Ascending aorta (tissue), 2 donors: ENCODE measurements at regions not wholly inside any gene's neighbourhood (a gene's known extent, or its start where the extent isn't known, plus 50 kb on each side); places are given as distances from the start of the nearest gene placed in this dataset.

ENCODE experiments used
- DNase-seq, 2 donors: peaks; one replicate each; pipeline ENCODE4 v3.0.0-alpha.2; 2019; ENCODE audit warnings: low spot score in 2 of 2
- H3K27ac ChIP-seq, 2 donors: fragments of 200-600 bp; sonication (generic); one replicate each; pipeline ENCODE4 v1.5.1; 2016 to 2017; ENCODE audit warnings: mild to moderate bottlenecking in 1 of 2
- H3K27me3 ChIP-seq: fragments of 200-600 bp; sonication (generic); one replicate; pipeline ENCODE4 v1.5.1; 2017
- H3K36me3 ChIP-seq, 2 donors: fragments of 200-600 bp; sonication (generic); one replicate each; pipeline ENCODE4 v1.5.1; 2016
- H3K4me1 ChIP-seq, 2 donors: fragments of 200-600 bp; sonication (generic); one replicate each; pipeline ENCODE4 v1.5.1; 2016 to 2017; ENCODE audit warnings: mild to moderate bottlenecking in 1 of 2
- H3K4me3 ChIP-seq, 2 donors: fragments of 200-600 bp; sonication (generic); one replicate each; pipeline ENCODE4 v1.5.1; 2016 to 2017; ENCODE audit warnings: mild to moderate bottlenecking in 1 of 2
- H3K9me3 ChIP-seq, 2 donors: fragments of 200-600 bp; sonication (generic); one replicate each; pipeline ENCODE4 v1.5.1; 2016
- intact Hi-C: fragments of 100-400 bp; cut with DNase I; formaldehyde crosslinking; loops from one replicate; pipeline ENCODE4 v1.15.1; 2023
- TF ChIP-seq, protein P1 (sequence below), 3 experiments: fragments of 200-600 bp in 2 of 3; fragments of 450-650 bp in 1 of 3; sonication (generic) in 2 of 3; IDR thresholded peaks; one replicate each; pipeline ENCODE4 v1.5.1; 2016 to 2019; ENCODE audit warnings: antibody characterized with exemption in 3 of 3, mild to moderate bottlenecking in 1 of 3, moderate library complexity in 1 of 3

DNA sequence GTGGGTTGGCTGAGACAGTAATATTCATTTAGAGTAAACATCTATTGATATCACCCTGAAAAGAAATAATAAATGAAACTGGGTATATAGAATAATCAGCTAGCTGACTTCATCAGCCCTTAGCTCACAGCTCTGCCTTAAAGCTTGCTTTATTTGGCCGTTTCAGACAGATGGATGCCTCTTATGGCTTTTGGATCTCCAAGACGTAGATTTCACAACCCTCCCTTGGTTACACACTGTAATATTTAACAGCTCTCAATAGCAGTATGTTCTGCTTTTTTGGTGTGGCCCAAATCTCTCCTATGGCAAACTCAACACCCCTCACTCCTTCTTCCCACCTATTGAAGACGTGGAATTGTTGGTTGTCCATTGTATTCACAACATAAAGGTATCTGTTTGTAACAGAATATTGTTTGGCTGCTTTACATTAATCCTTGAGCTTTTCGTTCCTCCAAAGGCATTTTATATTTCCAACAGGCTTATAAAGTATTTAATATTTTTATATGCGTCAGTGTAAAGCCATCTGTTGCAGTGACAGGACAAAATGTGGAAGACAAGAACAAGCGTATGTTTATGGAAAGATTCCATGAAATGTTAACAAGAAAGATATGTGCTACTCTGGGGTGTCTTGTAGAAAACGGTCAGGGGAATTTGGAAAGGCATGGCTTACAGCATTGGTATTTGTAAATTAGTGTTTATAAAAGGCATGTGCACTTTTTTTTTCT is 837.0 kb upstream of the RBFOX1 start:
- DNase-seq = no peak
- H3K9me3 ChIP-seq = no peaks in the 10 kb centered on the region
- intact Hi-C loops = no loop called here
- no peaks in the 10 kb centered on the region for H3K4me1 ChIP-seq
- TF ChIP-seq, protein P1, sequence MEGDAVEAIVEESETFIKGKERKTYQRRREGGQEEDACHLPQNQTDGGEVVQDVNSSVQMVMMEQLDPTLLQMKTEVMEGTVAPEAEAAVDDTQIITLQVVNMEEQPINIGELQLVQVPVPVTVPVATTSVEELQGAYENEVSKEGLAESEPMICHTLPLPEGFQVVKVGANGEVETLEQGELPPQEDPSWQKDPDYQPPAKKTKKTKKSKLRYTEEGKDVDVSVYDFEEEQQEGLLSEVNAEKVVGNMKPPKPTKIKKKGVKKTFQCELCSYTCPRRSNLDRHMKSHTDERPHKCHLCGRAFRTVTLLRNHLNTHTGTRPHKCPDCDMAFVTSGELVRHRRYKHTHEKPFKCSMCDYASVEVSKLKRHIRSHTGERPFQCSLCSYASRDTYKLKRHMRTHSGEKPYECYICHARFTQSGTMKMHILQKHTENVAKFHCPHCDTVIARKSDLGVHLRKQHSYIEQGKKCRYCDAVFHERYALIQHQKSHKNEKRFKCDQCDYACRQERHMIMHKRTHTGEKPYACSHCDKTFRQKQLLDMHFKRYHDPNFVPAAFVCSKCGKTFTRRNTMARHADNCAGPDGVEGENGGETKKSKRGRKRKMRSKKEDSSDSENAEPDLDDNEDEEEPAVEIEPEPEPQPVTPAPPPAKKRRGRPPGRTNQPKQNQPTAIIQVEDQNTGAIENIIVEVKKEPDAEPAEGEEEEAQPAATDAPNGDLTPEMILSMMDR (IDR thresholded peaks at IDR 0.05) = no peak
- no peak overlapping the region for H3K4me3 ChIP-seq
- H3K27me3 ChIP-seq = no peaks in the 10 kb centered on the region
- no peak overlapping the region for H3K27ac ChIP-seq
- no peaks in the 10 kb centered on the region for H3K36me3 ChIP-seq

DNA sequence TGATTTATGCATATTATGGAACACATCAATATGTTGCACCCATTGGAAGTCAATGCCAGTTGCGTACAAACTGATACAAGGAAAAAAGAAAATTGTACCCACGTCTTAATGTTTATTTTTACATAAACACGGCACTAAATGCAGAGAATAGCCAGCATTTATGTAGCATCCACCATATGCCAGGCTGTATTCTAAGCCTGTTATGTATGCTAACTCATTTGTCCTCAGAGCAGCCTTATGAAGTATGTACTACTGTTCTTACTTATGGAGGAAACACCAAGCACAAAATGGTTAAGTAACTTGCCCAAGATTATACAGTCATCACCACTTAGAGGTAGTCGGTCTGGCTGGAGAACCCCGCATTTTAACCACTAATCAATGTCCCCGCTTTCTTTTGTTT is 837.9 kb upstream of the RBFOX1 start:
- TF ChIP-seq, protein P1 (IDR thresholded peaks at IDR 0.05) = no peak
- no peaks in the 10 kb centered on the region for H3K36me3 ChIP-seq
- DNase-seq = no peak
- no peak overlapping the region for H3K27ac ChIP-seq
- H3K9me3 ChIP-seq = no peaks in the 10 kb centered on the region
- intact Hi-C loops = no loop called here
- no peaks in the 10 kb centered on the region for H3K4me1 ChIP-seq
- H3K27me3 ChIP-seq = no peaks in the 10 kb centered on the region
- H3K4me3 ChIP-seq = no peak overlapping the region

DNA sequence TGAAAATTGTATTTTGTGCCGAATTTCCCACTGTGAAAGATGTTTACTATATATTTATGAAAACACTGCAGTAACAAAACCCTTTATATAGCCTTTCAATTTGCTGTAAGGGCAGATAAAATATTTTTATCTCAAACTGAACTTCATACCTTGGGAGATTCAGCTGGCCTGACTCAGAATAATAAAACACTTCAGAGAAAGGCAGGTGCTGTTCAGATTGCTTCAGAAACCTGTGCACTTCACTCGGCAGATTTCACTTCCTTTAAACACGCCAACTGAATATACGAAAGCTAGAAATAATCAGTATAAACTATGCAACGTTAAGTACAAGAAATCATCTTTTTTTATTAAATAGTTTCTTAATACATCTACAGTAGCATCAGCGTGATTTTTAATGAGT is 839.1 kb upstream of the RBFOX1 start:
- TF ChIP-seq, protein P1 (IDR thresholded peaks at IDR 0.05) = no peak
- Histone ChIP-seq H3K27ac (no peak overlapping the region), H3K4me3 (no peak overlapping the region), H3K4me1 (no peaks in the 10 kb centered on the region), H3K27me3 (no peaks in the 10 kb centered on the region), H3K36me3 (no peaks in the 10 kb centered on the region), H3K9me3 (no peaks in the 10 kb centered on the region)
- intact Hi-C loops = no loop called here
- DNase-seq = no peak

GRCh38 chr16:6492742-6493141 is 839.9 kb upstream of the RBFOX1 start:
- no peak overlapping the region for H3K4me3 ChIP-seq
- no peaks in the 10 kb centered on the region for H3K9me3 ChIP-seq
- DNase-seq = no peak
- TF ChIP-seq, protein P1 (IDR thresholded peaks at IDR 0.05) = no peak
- H3K4me1 ChIP-seq = no peaks in the 10 kb centered on the region
- H3K27ac ChIP-seq = no peak overlapping the region
- H3K36me3 ChIP-seq = no peaks in the 10 kb centered on the region
- intact Hi-C loops = no loop called here
- no peaks in the 10 kb centered on the region for H3K27me3 ChIP-seq

DNA sequence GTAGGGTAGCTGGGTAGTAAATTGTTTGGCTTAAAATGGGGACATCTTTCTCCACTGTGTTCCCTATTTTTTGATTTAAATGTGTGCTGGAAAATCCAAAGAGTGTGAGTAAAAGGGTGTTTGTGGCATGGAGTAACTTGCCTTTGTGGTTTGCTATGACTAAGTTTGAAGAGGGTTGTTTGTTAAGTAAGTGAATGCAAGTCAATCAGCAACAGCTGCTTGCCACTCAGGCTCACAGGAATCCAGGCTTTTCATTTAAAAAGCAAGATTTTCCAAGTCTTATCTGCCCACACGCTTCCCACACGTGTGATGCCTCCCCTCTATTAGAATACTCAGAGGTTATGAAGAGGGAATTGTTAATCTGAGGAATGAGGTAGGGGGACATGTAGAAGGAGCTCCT is 847.7 kb upstream of the RBFOX1 start:
- Histone ChIP-seq H3K4me3 (no peak overlapping the region), H3K27me3 (no peaks in the 10 kb centered on the region), H3K9me3 (no peaks in the 10 kb centered on the region), H3K4me1 (no peaks in the 10 kb centered on the region), H3K36me3 (no peaks in the 10 kb centered on the region), H3K27ac (no peak overlapping the region)
- TF ChIP-seq, protein P1 (IDR thresholded peaks at IDR 0.05) = no peak
- intact Hi-C loops = no loop called here
- no peak for DNase-seq

- H3K27ac ChIP-seq = no peak overlapping the region
- H3K9me3 ChIP-seq = no peaks in the 10 kb centered on the region
- H3K4me1 ChIP-seq = no peaks in the 10 kb centered on the region
- TF ChIP-seq, protein P1 (IDR thresholded peaks at IDR 0.05) = no peak
- no peaks in the 10 kb centered on the region for H3K27me3 ChIP-seq
- no peaks in the 10 kb centered on the region for H3K36me3 ChIP-seq
- H3K4me3 ChIP-seq = no peak overlapping the region
- no peak for DNase-seq
- intact Hi-C loops = no loop called here
Observed at GRCh38 chr16:6484081-6484480, 848.6 kb upstream of the RBFOX1 start.
